GM21737 (cell line): ENCODE measurements at regions not wholly inside any gene's neighbourhood (a gene's known extent, or its start where the extent isn't known, plus 50 kb on each side); places are given as distances from the start of the nearest gene placed in this dataset.
"Not testable (repeated sequence)": the region's sequence is repeated elsewhere in the genome, so short reads cannot be mapped to it uniquely, and the experiment has no call there.

Source experiments
- ATAC-seq: cut with Tn5 transposase; IDR thresholded peaks from one replicate; pipeline ENCODE4 v1.9.1; 2021; ENCODE audit warnings: mild to moderate bottlenecking, moderate library complexity; ENCODE audit not compliant: unreplicated experiment

GRCh38 chr5:4584982-4585381, 555.1 kb upstream of the ADAMTS16 start:
- no peak for ATAC-seq

GRCh38 chr5:4613440-4613839, 526.7 kb upstream of the ADAMTS16 start:
- no peak for ATAC-seq

- no peak for ATAC-seq
Measured at GRCh38 chr5:4614088-4614487, 526.0 kb upstream of the ADAMTS16 start.

GRCh38 chr5:4615369-4615768, 524.8 kb upstream of the ADAMTS16 start:
- not testable (repeated sequence) for ATAC-seq

- no peak for ATAC-seq
Measured at GRCh38 chr5:4625206-4625896, 514.8 kb upstream of the ADAMTS16 start.

GRCh38 chr5:4627131-4627530, 513.0 kb upstream of the ADAMTS16 start:
- no peak for ATAC-seq

GRCh38 chr5:4627929-4628328, 512.2 kb upstream of the ADAMTS16 start:
- no peak for ATAC-seq

- ATAC-seq, result no peak
Measured at GRCh38 chr5:4628645-4629385, 511.3 kb upstream of the ADAMTS16 start.

- no peak for ATAC-seq
Measured at GRCh38 chr5:4630031-4630430, 510.1 kb upstream of the ADAMTS16 start.

- ATAC-seq, result no peak
Measured at GRCh38 chr5:4634342-4634741, 505.8 kb upstream of the ADAMTS16 start.

GRCh38 chr5:4636378-4636777, 503.8 kb upstream of the ADAMTS16 start:
- ATAC-seq, result no peak

GRCh38 chr5:4639946-4640345, 500.2 kb upstream of the ADAMTS16 start:
- ATAC-seq, result no peak

- no peak for ATAC-seq
Measured at GRCh38 chr5:4640795-4641194, 499.3 kb upstream of the ADAMTS16 start.

- ATAC-seq, result no peak
Measured at GRCh38 chr5:4642525-4642924, 497.6 kb upstream of the ADAMTS16 start.

- no peak for ATAC-seq
Measured at GRCh38 chr5:4643190-4643589, 496.9 kb upstream of the ADAMTS16 start.

- no peak for ATAC-seq
Measured at GRCh38 chr5:4643960-4644359, 496.2 kb upstream of the ADAMTS16 start.

GRCh38 chr5:4646715-4647375, 493.3 kb upstream of the ADAMTS16 start:
- ATAC-seq, result no peak

GRCh38 chr5:4647955-4648354, 492.2 kb upstream of the ADAMTS16 start:
- ATAC-seq, result no peak

- no peak for ATAC-seq
Measured at GRCh38 chr5:4651806-4652565, 488.1 kb upstream of the ADAMTS16 start.

GRCh38 chr5:4653475-4653874, 486.7 kb upstream of the ADAMTS16 start:
- no peak for ATAC-seq

GRCh38 chr5:4659851-4660250, 480.3 kb upstream of the ADAMTS16 start:
- ATAC-seq, result no peak
